Myocyte (in vitro differentiated cells): ENCODE measurements at regions not wholly inside any gene's neighbourhood (a gene's known extent, or its start where the extent isn't known, plus 50 kb on each side); places are given as distances from the start of the nearest gene placed in this dataset.

ENCODE experiments used
- DNase-seq: peaks from one replicate; pipeline ENCODE4 v3.0.0-alpha.2; 2012; ENCODE audit warnings: low read depth

DNA sequence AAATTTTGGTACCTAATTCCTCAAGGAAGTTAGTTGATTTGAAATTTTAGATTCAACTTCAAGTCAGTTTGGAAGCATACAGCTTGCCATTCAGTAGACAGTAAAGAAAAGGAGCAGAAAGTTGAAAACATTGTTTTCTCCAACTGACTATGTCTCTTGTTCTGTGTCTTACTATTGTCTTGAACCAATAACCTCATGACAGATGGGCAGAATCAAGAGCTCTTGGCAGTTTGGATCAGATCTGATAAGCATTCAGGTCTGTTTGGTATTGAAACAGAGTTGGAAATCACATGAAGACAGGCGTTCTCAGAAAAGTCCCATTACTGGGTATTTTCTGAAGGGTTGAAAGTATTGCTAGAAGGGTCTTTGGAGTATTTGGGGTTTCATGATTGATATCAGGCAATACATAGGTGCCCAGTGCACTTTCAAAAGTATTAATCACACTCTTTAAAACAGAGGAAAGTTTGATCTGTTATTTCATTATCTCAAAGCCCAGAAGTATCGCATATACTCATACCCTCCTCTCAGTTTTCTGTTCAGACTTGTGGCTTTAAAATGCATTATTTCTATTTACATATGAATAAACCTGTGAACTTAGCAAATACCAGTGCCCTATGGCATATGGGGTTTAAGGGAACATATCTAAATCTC is 428.4 kb upstream of the ZEB2 start:
- DNase-seq = no peak

DNA sequence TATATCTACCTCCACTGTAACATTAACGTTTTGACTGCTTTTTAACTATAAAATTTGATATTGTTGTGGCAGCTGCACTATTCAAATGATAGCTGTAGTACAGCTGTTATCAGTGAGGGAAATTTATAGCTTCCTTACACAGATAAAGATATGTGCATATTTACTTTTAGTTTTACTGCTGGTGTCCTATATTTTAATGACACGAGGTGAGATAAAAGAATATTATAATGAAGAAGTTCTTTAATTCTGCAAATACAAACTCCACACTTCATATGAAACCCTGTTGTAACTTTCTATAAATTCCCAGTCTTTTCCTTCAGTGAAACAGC is 427.8 kb upstream of the ZEB2 start:
- no peak for DNase-seq

DNA sequence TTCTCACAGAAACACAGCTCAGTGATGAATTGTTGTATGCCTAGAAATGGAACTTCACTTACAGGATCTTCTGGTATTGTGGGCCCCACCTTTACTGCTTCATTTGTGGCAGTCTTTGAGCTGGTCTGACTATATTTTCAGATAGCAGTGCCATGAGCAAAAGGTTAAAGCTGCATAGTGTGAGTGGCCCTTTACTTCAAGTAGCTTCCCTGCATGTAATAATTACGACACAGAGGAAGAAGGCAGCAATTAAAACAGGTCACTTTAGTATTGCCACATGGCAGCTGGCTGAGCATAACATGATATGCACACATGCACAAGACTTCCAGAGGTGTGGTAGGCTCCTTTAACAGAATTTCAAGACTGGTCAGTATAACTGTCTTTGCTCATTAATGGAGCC is 426.3 kb upstream of the ZEB2 start:
- no peak for DNase-seq

DNA sequence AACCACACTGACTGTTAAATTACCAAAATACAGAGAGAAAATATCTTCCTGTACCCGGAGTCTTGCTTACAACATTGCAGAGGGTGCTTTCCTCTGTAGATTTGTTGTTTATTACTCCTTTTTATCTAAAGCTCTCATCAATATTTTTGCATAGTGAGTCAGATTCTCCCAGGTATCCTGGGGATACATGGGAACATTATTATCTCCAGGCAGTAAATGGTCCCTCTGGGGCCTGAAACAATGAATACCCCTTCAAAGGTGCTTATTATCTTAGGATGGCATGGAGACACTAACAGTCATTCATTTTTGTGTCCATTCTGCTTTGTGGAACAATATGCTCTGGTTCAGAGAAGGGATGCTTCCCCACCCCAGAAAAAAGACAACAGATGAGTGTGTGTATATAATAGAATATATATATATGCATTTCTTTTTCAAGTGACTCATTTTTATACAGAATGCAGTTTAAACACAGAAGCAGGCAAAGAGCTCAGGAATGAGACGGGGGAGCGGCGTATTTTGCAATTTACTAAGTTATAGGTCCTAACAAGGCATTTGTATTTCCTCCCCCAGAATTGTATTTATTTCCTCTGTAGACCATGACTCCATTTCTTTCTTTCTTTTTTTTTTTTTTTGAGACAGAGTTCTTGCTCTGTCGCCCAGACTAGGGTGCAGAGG is 424.8 kb upstream of the ZEB2 start:
- no peak for DNase-seq

DNA sequence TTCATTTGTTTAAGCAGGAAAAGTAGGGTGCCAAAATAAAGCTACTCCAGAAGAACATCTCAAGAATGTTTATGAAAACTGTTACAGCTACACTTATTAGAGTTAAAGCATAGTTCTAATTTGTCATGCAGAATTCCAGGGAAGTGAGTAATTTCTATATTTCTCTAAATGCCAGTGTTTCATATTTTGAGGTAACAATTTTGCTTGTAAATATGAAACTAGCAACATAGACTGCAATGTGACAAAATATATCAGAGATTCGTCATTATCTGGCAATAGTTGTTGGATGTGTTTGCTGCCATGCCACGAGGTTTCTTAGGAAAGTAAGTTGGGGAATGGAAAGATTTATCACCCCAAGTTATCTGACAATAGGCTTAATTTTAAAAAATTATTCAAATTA is 424.1 kb upstream of the ZEB2 start:
- no peak for DNase-seq

DNA sequence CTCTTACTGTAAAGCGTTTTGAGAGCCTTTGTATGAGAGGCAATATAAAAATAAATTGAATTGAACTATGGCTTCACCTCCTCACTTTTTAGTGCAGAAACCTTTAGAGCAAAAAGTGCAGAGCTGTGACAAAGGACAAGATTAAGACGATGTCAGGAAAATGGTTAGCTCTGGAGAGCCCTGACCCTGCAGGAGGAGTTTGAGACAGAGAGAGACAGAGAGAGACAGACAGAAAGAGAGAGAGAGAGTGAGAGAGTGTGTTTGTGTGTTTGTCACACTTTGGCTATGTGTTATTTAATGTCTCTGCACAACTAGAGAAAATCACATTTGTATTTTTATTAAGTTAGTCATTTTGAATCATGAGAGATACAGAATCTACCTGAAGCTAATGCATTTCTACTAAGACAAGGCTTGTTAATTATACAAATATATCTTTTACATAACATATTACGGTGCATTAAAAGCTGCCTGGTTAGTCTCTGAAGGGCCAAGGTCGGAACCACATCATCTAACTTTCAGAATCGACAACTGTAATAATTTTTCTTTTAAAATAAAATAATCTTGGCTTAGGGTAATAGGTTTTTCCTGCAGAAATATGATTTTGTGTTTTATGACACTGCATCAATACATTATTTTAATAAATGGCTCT is 423.5 kb upstream of the ZEB2 start:
- no peak for DNase-seq

DNA sequence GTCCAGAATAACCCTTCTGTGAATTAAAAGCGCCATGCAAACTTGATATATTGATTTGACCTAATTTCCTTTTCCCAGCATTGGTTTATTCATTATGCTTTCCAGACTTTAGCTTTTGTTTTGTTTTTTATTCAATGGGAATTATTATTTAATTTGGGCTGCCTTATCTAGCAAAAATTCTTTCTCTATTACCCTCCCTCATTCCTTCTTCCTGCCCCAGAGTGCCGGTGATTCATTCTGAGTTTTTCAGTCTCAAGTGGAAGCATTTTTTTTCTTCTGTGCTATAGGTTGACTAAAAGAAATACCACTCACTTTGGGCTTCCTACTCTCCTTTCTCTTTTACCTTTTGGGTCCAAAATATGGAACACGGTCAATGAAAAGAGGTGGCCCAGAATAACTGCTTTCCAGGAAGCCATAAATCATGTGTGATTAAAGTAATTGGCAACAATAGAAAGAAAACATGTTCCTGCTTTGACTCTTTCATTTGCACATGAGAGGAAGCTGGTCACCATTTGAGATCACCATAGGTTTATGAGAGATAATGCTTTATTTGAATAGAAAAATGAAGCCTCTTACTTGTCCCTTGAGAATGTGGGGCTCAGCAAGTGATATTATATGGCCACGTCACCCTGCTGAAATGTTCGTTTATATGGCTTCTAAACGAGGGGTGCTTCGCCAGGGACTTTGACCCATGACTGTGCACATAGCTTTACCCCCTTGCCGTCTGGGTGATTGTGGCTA is 422.8 kb upstream of the ZEB2 start:
- no peak for DNase-seq

DNA sequence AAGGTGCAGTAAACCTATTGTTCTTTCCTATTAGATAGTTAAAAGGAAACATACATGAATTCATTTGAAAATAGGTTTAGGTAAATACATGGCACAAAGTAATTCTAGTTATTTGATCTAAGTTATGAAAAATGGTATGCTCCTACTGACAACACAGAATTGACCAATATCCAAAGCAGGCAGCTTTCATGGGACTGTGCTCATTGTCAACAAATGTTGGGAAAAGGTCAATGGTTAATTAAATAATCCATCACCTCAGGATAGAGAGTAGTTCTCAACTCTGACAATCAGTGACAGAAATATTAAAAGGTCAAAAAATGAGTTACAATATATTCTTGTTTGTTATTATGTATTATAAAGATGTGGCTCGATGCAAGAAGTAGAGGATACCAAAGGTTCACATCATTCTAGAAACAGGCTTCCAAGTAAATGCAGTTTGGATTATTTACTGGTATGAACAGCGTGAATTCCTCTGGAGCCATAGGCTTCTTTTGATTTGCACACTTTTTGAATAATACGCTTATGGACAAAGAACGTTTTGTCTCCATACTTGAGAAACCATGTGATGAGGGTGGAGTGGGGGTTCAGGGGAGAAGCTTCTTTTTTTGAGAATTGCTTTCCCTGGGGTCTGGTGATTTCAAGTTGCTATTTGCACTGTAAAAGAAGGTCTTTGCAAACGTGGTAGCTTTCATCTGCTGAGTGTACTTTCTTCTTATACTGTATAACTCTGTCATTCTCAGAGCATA is 422.0 kb upstream of the ZEB2 start:
- DNase-seq = no peak

DNA sequence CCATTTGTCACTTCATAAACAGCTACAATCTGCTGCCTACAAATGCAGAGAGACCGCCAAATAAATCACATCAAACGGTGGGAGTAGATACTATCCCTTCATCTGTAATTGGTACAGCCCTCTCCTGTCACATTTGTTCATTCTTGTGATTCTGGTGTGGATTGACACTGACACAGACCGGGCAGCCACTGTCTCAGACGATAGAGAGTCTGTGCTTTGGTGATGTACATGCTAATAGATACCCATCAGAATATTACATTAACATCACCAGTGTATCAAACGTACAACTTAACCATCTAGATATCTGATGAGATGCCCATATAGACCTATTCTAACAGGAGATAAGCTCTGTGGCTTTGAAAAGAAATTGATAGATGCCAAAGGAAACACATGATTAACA is 419.7 kb upstream of the ZEB2 start:
- DNase-seq = no peak

DNA sequence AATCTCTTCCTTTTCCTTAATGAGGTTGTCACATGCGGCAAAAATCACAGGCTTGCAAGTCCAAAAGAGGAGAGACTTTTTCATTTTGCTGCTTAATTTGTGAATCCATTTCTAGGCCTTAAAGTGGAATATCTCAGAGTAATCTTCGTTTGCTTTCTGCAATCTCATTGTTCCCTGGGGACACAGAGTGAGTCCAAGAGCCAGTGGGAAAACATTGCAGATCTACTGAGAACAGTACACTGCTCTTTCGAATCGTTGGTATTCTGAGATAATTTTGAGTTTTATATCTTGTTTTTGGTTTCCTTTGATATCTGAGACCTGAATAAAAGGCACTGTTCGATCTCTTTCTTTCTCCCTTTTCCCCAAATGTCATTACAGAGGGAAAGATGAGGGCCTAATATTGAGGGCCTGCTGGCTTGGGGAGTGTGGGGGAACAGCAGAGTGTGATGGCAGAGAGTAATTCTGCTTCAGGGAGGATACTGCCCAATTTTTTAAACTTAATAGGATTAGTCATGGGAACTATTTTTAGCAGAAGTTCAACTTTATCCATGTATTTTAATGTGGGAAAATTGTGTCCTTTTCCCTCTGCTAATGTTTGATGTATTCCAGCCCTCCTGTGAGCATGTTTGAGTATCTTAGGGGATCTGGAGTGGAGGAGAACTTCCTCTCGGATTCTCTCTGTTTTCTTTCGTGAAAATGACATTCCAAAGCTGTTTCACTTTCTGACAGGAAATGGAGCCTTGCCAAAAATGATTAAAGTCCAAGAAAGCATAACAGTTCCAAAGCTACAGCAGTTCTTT is 418.2 kb upstream of the ZEB2 start:
- peak; percentile 77 for DNase-seq

DNA sequence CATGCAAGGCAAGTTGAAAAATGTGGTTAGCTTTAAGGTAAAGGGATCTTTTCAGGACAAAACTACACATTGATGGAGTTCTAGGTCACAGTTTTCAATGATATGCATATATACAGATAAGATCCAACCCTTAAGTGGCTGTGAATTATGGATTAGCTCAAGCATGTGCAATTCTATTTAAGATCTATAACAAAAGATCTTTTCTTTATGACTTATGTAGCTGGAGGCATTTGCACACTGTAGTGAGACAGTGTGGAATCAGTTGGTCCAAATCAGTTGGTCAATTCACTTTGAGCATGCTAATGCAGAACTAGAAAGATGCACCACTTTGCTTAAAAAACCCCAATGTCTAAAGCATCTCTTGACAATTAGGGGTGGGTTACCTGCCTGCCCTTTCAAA is 417.1 kb upstream of the ZEB2 start:
- no peak for DNase-seq

DNA sequence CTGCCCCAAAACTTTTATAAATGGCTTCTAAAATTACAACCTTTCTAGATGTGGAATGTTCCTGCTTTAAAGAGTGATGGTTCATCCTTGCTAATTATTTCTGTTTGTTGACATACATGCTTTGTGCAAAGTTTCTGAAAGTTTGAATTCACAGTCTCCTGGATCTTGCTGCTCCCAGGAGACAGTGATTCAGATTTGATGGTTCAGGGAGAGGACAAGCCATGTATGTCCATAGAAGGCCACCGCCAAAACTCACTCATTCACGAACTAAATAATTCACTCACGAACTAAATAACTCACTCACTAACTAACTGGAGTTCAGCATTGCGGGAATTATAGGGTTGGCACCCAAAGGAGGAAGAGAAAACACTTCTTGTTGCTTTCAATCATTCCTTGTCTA is 416.5 kb upstream of the ZEB2 start:
- DNase-seq = no peak

DNA sequence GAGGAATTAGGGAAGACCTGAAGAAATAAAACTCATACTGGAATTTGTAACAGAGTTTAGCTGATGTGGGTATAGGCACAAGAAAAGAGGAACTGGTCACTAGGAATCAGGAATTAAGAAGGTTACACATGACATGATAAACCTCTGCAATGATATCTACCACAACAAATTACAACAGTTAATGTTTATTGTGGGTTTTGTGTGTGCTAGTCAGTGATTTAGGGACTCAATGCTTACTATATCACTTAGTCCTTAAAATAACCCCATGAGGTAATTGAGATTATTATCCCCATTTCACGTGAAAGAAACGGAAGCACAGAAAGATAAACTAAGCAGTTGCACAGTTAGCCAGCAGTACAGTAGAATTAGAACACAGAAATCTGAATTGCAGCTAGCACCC is 415.8 kb upstream of the ZEB2 start:
- DNase-seq = no peak

DNA sequence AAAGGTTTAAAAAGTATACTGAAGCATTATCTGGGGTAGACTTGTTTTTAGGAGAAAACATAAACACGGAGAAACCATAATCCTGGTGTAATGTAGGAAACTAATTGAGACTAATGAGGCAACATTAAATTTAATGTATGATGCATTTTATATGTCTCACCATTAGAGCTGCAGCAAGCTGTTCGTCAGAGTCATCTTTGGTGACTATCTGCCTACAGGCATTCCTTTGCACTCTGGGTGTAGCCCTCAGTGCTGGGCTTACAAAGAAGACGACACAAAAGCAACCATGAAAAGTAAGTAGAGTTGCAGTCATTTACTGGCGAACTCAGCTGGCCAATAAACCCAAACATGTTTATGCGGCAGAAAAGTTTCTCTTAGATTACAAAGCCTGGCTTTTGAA is 415.3 kb upstream of the ZEB2 start:
- no peak for DNase-seq

DNA sequence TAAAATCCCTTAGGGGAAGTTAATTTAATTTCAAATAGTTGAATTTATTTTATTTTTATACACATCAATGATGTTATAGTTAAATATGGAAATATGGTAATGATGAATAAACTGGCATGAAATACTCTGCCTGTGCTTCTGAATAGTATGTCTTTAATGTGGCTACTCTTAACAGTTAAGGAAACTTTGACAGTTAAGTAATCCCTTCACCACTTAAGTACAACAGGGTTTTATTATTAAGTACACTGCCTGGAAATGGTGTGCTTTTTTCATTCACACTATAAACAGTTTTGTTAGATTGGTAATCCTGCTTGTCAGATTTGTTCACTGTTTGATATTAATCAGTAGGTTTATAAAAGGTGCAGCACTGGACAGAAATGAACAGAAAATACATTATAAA is 412.0 kb upstream of the ZEB2 start:
- DNase-seq = no peak

DNA sequence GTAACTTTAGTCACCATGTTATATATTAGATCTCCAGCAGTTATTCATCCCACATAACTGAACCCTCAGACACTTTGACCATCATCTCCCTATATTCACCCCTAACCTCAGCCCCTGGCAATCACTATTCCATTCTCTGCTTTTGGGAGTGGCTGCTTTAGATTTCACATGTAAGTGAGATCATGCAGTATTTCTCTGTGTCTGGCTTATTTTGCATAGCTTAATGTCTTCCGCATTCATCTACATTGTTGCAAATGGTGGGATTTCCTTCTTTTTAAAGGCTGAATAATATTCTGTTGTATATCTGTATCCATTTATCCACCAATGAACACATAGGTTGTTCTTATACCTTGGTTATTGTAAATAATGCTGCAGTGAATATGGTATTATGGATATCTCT is 411.6 kb upstream of the ZEB2 start:
- DNase-seq = no peak

DNA sequence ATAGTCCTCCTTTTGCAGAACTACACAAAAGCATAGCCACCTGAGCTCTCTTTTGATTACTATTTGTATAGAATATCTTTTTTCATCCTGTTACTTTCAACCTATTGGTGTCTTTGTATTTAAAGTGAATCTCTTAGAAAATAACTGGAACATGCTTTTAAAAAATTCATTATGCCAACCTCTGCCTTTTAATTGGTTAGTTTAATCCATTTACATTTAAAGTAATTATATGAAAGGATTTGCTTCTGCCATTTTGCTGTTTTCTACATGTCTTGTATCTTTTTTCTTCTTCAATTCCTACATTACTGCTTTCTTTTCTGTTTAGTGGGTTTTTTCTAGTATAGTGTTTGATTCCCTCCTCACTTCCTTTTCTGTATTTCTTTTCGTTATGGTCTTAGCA is 407.5 kb upstream of the ZEB2 start:
- DNase-seq = no peak

DNA sequence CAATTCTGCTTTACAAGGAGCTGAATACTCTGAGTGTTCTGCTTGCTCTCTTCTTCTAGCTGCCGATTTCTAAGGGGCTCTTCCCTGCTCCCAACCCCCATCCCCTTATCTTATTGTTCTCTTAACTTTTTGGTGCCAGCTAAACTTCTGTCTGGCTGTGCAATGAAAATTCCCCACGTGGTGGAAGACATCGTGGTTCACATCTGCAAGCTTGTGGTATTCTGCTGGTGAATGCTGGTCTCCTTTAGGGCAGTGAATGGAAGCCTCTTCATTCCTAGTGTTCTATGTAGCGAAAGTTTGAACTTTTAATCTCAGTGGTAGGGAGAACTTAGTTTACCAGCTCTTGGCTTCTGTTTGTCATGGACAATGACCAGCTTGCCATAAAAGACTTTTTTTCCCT is 406.0 kb upstream of the ZEB2 start:
- DNase-seq = no peak

DNA sequence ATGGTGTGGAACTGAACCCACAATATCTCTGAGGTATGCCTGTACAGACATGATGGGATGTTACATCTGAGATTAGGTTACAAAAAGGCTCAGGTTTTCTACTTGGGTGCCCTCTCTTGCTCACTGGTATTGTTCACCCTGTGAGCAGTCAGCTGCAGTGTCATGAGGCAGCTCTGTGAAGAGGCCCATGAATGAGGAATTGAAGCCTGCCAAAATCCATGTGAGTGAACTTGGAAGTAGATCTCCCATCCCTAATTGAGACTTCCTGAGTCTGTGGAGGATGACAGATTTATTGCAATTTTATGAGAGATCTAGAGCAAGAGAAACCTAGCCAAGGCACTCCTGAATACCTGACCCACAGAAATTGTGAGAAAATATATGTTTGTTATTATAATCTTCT is 404.9 kb upstream of the ZEB2 start:
- no peak for DNase-seq

DNA sequence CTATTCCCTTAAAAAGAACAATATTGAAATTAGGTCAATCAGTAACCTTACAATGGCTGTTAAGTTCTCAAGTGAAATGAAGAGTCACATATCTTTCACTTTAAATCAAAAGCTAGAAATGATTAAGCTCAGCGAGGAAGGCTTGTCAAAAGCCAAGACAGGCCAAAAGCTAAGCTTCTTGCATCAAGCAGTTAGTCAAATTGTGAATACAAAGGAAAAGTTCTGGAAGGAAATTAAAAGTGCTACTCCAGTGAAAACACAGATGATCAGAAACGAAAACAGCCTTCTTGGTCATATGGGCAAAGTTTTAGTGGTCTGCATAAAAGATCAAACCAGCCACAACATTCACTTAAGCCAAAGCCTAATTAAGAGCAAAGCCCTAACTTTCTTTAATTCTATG is 402.6 kb upstream of the ZEB2 start:
- DNase-seq = no peak
